ENCODE measurements at regions not wholly inside any gene's neighbourhood (a gene's known extent, or its start where the extent isn't known, plus 50 kb on each side); places are given as distances from the start of the nearest gene placed in this dataset.

DNA sequence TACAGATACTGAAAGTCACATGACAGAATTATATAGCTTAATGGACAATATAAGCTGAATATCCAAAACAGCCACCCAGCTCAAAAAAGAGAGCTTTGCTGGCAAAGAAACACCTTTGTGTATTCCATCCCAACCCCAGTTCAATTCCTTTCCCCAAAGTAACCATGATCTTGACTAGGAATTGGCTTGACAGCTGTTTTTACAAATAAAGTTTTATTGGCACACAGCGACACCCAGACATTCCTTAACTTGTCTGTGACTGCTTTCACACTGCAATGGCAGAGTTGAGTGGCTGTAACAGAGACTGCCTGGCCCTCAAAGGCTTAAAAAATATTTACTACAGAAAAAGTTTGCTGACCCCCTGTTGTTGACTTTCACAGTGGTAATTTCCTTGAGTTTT is 264.0 kb upstream of the TSHZ2 start:
- H3K36me3 Mint-ChIP-seq (ENCODE audit: low read depth): no peaks in the 10 kb centered on the region
- no peak overlapping the region for H3K27ac Mint-ChIP-seq
- ChIA-PET POLR2A (no interaction called here), CTCF (no interaction called here)
- no peak for DNase-seq
- H3K9me3 Mint-ChIP-seq: peaks cover 3% of the 10 kb centered on the region
- H3K4me1 Mint-ChIP-seq: no peaks in the 10 kb centered on the region
- H3K27me3 Mint-ChIP-seq: no peaks in the 10 kb centered on the region
- no peak overlapping the region for H3K4me3 Mint-ChIP-seq

DNA sequence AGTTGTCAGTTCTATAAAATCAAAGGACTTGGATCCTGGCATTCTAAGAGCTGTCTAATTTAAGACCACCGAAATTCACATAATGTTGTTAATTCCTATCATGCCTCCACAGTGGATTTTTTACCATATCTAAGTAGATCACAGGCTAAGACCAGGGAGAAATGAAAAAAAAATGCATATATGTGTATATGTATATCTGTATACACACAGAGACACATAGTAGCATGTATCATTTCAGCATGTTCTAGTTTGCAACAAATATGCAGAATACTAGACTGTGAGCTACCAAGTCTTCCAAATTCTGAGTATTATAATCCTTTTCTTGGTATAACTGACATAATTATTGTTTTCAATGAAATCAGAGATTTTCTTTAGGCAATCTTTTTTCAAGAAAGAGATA is 267.6 kb upstream of the TSHZ2 start:
- Mint-ChIP-seq H3K36me3 (ENCODE audit: low read depth) (no peaks in the 10 kb centered on the region), H3K4me3 (no peak overlapping the region), H3K27me3 (no peaks in the 10 kb centered on the region), H3K9me3 (peaks cover 3% of the 10 kb centered on the region), H3K4me1 (no peaks in the 10 kb centered on the region), H3K27ac (no peak overlapping the region)
- no peak for DNase-seq
- ChIA-PET POLR2A (no interaction called here), CTCF (interaction anchor here (0.6 to 0.8 kb wide), 2 partner anchors 21 to 73 kb away, joined by 3 to 4 read pairs; no protein-coding TSS in a partner anchor)

DNA sequence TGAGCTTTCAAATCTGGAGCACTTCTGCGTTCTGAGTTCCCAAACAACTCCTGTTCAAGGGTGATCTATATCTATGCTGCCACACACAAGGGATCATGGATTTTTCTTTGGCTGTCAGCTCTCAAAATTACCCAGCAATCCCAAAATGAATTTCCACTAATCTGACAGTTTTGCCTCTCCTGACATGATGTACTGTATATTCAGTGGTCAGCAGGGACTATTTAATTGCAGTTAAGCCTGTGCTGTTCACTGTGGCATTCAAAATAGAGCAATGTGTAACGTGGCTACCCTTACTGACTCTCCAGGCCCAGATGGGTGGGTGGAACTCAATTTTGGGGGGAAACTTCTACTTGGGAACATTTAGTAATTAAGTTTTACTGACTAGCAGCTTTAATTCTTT is 283.8 kb upstream of the TSHZ2 start:
- H3K36me3 Mint-ChIP-seq (ENCODE audit: low read depth): no peaks in the 10 kb centered on the region
- H3K4me3 Mint-ChIP-seq: no peak overlapping the region
- CTCF ChIA-PET: no interaction called here
- no peaks in the 10 kb centered on the region for H3K27me3 Mint-ChIP-seq
- peaks cover 3% of the 10 kb centered on the region for H3K9me3 Mint-ChIP-seq
- no peaks in the 10 kb centered on the region for H3K4me1 Mint-ChIP-seq
- POLR2A ChIA-PET: no interaction called here
- DNase-seq: no peak
- no peak overlapping the region for H3K27ac Mint-ChIP-seq

DNA sequence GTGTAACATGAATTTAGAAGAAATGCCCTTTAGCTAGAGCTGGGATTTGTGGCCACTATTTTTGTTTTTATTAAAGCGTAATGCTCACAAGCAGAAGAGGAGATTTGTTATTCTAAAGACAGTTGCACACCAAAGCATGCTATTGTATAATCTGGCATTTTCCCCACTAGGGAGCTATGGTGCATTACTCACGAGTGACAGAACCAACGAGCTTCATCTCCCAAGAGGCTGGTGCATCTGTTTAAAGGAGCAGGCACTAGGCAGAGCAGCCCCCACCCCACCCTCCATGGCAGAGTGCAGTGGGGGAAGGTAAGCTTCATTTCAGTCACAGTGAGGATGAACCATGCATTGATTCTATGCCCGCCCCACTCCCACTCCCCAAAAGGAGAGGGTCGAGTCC is 287.3 kb upstream of the TSHZ2 start:
- peaks cover 10% of the 10 kb centered on the region for H3K9me3 Mint-ChIP-seq
- no peaks in the 10 kb centered on the region for H3K36me3 Mint-ChIP-seq (ENCODE audit: low read depth)
- no peak overlapping the region for H3K4me3 Mint-ChIP-seq
- H3K27ac Mint-ChIP-seq: no peak overlapping the region
- H3K4me1 Mint-ChIP-seq: no peaks in the 10 kb centered on the region
- no peaks in the 10 kb centered on the region for H3K27me3 Mint-ChIP-seq
- no peak for DNase-seq
- CTCF ChIA-PET: no interaction called here
- POLR2A ChIA-PET: no interaction called here

DNA sequence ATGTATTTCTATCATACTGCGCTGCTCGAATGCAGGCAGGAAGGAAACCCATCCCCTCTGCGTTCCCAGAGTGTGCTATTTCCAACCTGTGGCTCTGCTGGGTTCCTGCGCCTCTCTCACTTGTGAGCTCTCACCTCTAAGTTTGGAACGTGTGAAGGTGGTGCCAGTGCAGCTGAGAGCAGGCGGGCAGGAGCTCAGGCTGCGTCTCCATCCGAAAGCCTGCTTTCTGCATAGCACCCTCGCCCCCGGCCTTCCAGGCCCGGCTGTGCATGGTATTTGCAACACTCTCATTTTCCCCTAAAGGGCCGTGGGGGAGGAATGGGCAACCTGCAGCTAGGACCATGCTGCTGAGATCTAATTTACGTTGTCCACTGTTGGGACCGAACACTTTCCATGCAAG is 288.0 kb upstream of the TSHZ2 start:
- no peak overlapping the region for H3K27ac Mint-ChIP-seq
- CTCF ChIA-PET: no interaction called here
- POLR2A ChIA-PET: no interaction called here
- H3K4me1 Mint-ChIP-seq: no peaks in the 10 kb centered on the region
- no peaks in the 10 kb centered on the region for H3K36me3 Mint-ChIP-seq (ENCODE audit: low read depth)
- H3K4me3 Mint-ChIP-seq: no peak overlapping the region
- H3K27me3 Mint-ChIP-seq: no peaks in the 10 kb centered on the region
- DNase-seq: no peak
- H3K9me3 Mint-ChIP-seq: peaks cover 10% of the 10 kb centered on the region

DNA sequence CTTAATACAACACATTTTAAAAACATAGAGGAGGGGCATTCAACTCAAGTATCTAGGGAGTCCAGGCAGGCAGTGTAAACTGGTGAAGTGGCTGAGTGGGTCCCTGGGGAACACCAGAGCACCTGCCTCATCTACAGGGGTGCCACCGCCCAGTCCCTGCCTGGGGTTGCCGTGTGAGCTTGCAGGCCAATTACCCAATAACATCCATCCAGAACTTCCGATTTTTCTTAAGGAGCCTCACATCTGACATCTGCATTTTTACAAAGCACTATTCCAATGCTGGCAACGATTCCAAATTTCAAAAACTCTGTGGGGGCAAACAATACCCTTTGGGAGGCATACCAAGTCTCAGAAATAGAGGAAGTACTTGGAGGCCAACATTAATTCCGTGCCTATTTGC is 288.4 kb upstream of the TSHZ2 start:
- Mint-ChIP-seq H3K9me3 (peaks cover 10% of the 10 kb centered on the region), H3K27ac (no peak overlapping the region), H3K4me1 (no peaks in the 10 kb centered on the region), H3K36me3 (ENCODE audit: low read depth) (no peaks in the 10 kb centered on the region), H3K4me3 (no peak overlapping the region), H3K27me3 (no peaks in the 10 kb centered on the region)
- CTCF ChIA-PET: no interaction called here
- POLR2A ChIA-PET: no interaction called here
- no peak for DNase-seq

DNA sequence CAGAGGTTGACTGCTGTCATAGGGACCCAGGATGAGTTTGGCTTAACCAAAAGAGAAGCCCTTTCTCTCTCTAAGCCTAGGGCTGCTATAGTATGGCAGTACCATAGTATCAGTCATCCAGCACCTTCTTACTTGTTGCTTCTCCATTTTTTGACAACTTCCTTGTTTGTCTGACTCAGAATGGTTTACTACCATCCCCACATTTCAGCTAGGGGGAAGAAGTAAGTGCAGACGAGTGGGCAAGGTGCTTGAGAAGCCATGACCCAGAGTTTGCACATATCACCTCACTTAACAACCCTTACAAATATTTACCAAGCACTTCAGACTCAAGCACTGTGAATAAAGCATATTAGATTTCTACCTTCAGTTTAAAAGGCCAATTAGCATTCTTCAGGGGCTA is 289.9 kb upstream of the TSHZ2 start:
- Mint-ChIP-seq H3K36me3 (ENCODE audit: low read depth) (no peaks in the 10 kb centered on the region), H3K27ac (no peak overlapping the region), H3K27me3 (no peaks in the 10 kb centered on the region), H3K9me3 (peaks cover 10% of the 10 kb centered on the region), H3K4me1 (no peaks in the 10 kb centered on the region), H3K4me3 (no peak overlapping the region)
- POLR2A ChIA-PET: no interaction called here
- CTCF ChIA-PET: interaction anchor here (1.2 kb wide), 1 partner anchor 20 kb away, joined by 3 read pairs; no protein-coding TSS in a partner anchor
- DNase-seq: no peak

DNA sequence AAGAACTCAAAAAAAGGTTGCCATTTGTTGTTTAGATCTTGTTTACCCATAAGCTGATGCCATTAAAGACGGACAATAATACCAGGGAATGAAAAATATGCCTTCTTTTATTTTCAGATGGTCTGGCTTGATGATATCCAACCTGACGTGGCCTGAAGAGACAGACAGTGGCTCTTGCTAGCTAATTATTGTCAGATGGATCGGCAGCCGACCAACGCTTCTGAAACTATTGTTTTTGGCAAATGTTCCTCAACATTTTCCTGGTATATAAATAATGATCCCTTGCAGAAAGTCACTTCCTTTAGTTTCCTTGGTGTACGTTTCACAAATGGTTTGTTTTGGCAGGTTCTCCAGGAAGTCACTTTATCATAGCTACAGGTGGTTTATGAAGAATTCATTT is 290.9 kb upstream of the TSHZ2 start:
- ChIA-PET POLR2A (no interaction called here), CTCF (no interaction called here)
- peaks cover 10% of the 10 kb centered on the region for H3K9me3 Mint-ChIP-seq
- no peak overlapping the region for H3K27ac Mint-ChIP-seq
- DNase-seq: no peak
- no peaks in the 10 kb centered on the region for H3K4me1 Mint-ChIP-seq
- no peaks in the 10 kb centered on the region for H3K27me3 Mint-ChIP-seq
- no peak overlapping the region for H3K4me3 Mint-ChIP-seq
- H3K36me3 Mint-ChIP-seq (ENCODE audit: low read depth): no peaks in the 10 kb centered on the region

DNA sequence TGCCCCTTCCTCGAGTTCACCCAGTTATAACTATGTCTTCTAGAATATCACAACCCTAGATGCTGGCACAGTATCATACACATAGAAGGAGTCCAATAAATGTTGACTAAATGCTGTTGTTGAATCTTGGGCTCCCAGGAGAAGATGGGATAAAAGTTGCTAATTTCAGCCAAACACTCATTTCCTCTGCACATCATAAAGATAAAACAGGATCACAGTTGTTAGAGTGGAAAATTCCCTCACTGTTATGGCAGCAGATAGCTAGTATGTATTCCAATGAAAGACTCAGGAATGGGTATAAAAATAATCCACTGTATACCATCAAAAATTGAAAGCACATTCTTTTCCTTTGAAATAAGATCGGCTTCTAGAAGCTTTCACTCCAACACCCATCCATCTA is 294.9 kb upstream of the TSHZ2 start:
- no peak overlapping the region for H3K27ac Mint-ChIP-seq
- no peaks in the 10 kb centered on the region for H3K27me3 Mint-ChIP-seq
- H3K36me3 Mint-ChIP-seq (ENCODE audit: low read depth): no peaks in the 10 kb centered on the region
- POLR2A ChIA-PET: no interaction called here
- no peak overlapping the region for H3K4me3 Mint-ChIP-seq
- CTCF ChIA-PET: no interaction called here
- no peaks in the 10 kb centered on the region for H3K4me1 Mint-ChIP-seq
- no peak for DNase-seq
- H3K9me3 Mint-ChIP-seq: peaks cover 3% of the 10 kb centered on the region

DNA sequence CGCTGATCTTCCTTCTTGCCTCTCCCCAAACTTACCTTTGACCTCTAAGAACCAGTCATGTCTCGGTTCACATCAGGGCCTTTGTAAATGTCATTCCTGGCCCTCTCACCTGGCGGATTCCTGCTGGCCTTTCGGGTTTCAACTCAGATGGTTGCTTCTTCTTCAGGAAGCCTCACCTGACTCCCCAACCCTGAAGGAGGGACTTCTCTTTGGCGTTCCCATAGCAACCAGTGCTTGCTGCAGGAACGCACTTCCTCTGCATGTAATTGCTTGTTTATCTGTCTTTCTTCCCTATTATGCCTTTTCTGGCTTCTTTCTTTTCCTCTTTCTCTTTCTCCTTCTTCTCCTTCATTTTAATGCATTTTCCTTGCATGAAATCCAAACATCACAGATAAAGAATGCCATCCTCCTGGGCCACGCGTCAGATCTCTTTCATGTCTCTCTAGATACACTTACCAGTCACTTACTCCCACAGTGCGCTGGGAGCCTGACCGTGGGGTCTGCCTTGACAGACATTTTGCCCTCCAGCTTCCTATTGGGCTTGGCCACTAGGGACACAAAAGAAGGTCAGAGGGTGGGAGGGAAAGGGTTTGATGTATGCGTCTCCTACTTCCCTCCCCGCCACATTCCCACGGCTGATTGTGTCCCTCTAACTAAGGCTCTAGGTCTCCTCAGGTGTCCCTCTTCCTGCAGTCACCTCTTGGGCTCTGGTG is 295.7 kb upstream of the TSHZ2 start:
- H3K27ac Mint-ChIP-seq: no peak overlapping the region
- H3K36me3 Mint-ChIP-seq (ENCODE audit: low read depth): no peaks in the 10 kb centered on the region
- ChIA-PET POLR2A (no interaction called here), CTCF (no interaction called here)
- DNase-seq: no peak
- H3K4me1 Mint-ChIP-seq: no peaks in the 10 kb centered on the region
- H3K27me3 Mint-ChIP-seq: no peaks in the 10 kb centered on the region
- no peak overlapping the region for H3K4me3 Mint-ChIP-seq
- H3K9me3 Mint-ChIP-seq: peaks cover under 1% of the 10 kb centered on the region

DNA sequence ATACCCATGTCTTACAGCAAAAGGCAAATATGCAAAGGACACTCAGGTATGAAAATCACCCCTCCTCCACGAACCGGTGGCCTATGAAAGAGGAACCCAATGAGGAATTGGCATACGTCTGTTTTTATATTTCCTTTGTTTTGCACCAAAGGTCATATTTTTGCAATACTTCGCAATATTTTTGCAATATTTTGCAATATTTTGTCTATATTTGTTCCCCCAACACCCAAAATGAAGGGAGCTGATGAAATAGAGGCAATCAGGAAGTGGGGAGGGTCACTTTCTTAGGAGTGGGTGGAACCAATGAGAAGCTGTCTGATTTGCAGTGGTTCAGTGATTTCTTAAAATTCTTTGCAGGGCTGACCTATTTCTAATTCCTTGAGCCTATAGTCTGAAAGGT is 296.8 kb upstream of the TSHZ2 start:
- H3K9me3 Mint-ChIP-seq: no peaks in the 10 kb centered on the region
- no peaks in the 10 kb centered on the region for H3K27me3 Mint-ChIP-seq
- no peak for DNase-seq
- ChIA-PET CTCF (no interaction called here), POLR2A (no interaction called here)
- no peaks in the 10 kb centered on the region for H3K36me3 Mint-ChIP-seq (ENCODE audit: low read depth)
- H3K27ac Mint-ChIP-seq: no peak overlapping the region
- H3K4me3 Mint-ChIP-seq: no peak overlapping the region
- no peaks in the 10 kb centered on the region for H3K4me1 Mint-ChIP-seq

DNA sequence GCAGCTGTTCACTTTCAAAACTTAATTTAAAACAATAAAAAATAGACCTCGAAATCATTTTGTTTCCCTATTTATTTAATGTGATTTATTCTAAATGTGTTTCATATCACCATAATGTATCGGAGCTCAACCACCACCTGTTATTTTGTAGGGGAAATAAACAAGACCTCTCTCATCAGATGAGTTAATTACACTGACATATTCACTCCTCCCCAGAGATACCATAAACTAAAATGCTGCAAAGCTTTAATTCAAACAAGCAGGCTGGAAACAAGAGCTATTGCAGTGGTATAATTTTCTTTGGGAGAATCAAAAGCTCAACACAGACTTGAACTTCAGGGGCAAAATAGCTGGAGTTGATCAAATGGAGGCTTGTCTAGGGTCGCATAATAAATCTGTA is 303.5 kb upstream of the TSHZ2 start:
- no peaks in the 10 kb centered on the region for H3K4me1 Mint-ChIP-seq
- H3K9me3 Mint-ChIP-seq: no peaks in the 10 kb centered on the region
- no peaks in the 10 kb centered on the region for H3K36me3 Mint-ChIP-seq (ENCODE audit: low read depth)
- peaks cover 2% of the 10 kb centered on the region for H3K27me3 Mint-ChIP-seq
- ChIA-PET POLR2A (no interaction called here), CTCF (no interaction called here)
- no peak overlapping the region for H3K4me3 Mint-ChIP-seq
- DNase-seq: no peak
- H3K27ac Mint-ChIP-seq: no peak overlapping the region

DNA sequence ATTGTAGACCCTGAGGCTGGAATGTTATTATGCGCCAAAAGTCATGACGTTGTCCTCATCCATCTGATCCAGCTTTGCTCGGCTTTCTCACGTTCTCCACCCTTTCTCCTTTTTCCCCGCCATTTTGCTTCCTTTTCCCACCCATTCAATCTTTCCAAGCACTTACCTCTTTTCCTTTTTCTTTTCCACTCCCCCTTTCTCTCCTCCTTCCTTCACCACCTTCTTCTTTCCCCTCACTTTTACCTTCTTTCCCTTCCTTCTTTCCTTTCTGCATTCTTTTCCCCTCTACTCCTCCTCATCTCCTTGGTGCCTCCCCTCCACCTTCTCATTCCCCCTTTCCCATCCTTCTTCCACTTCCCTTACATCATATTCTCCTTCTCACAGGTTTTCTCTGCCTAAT is 304.8 kb upstream of the TSHZ2 start:
- Mint-ChIP-seq H3K4me3 (no peak overlapping the region), H3K4me1 (no peaks in the 10 kb centered on the region), H3K36me3 (ENCODE audit: low read depth) (no peaks in the 10 kb centered on the region), H3K27me3 (peaks cover 2% of the 10 kb centered on the region), H3K9me3 (no peaks in the 10 kb centered on the region), H3K27ac (no peak overlapping the region)
- DNase-seq: no peak
- ChIA-PET POLR2A (no interaction called here), CTCF (no interaction called here)

DNA sequence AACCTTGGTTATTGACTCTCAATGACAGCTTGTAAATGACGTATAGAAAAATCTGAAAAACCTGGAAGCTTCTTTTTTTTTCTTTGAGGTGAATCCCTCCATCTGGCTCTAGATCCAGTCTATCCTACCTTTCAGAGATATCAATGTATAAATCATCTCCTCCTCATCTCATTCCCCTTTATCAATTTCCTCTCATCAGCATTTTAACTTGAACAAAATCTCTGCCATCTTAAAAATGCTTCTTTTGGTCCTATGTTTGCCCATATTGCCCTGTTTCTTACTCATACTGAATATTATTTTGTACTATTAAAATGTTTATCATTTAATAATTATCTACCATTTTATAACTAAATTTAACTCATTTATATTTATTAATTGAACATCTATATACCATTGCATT is 306.7 kb upstream of the TSHZ2 start:
- H3K4me1 Mint-ChIP-seq: no peaks in the 10 kb centered on the region
- H3K27ac Mint-ChIP-seq: no peak overlapping the region
- H3K36me3 Mint-ChIP-seq (ENCODE audit: low read depth): no peaks in the 10 kb centered on the region
- H3K4me3 Mint-ChIP-seq: no peak overlapping the region
- H3K9me3 Mint-ChIP-seq: no peaks in the 10 kb centered on the region
- POLR2A ChIA-PET: no interaction called here
- peaks cover 2% of the 10 kb centered on the region for H3K27me3 Mint-ChIP-seq
- no peak for DNase-seq
- CTCF ChIA-PET: no interaction called here
